ENCODE measurements at regions not wholly inside any gene's neighbourhood (a gene's known extent, or its start where the extent isn't known, plus 50 kb on each side); places are given as distances from the start of the nearest gene placed in this dataset.

GRCh38 chr20:10724449-10725173, 50.8 kb upstream of the JAG1 start:
- no peak for ATAC-seq (replicated peaks)
- H3K36me3 Mint-ChIP-seq (ENCODE audit: insufficient read depth) = no peaks in the 10 kb centered on the region
- peaks cover 24 to 64% of the 10 kb centered on the region in 2 donors for H3K27me3 Mint-ChIP-seq
- H3K9me3 Mint-ChIP-seq = peaks cover 3 to 12% of the 10 kb centered on the region in 2 donors
- H3K4me3 Mint-ChIP-seq = no peak overlapping the region
- no peak for DNase-seq
- H3K27ac Mint-ChIP-seq = no peak overlapping the region
- no peaks in the 10 kb centered on the region for H3K4me1 Mint-ChIP-seq (ENCODE audit: low read depth in 2 of 2)

GRCh38 chr20:10728873-10729670, 55.3 kb upstream of the JAG1 start:
- Mint-ChIP-seq H3K4me3 (no peak overlapping the region), H3K27me3 (peaks cover 0 to 31% of the 10 kb centered on the region in 2 donors), H3K4me1 (ENCODE audit: low read depth in 2 of 2) (no peaks in the 10 kb centered on the region), H3K27ac (no peak overlapping the region), H3K9me3 (peaks cover 3 to 12% of the 10 kb centered on the region in 2 donors), H3K36me3 (ENCODE audit: insufficient read depth) (no peaks in the 10 kb centered on the region)
- DNase-seq (no peak), ATAC-seq (replicated peaks) (no peak)

- peaks cover 0 to 28% of the 10 kb centered on the region in 2 donors for H3K27me3 Mint-ChIP-seq
- ATAC-seq (replicated peaks) (no peak), DNase-seq (no peak)
- no peak overlapping the region for H3K4me3 Mint-ChIP-seq
- H3K36me3 Mint-ChIP-seq (ENCODE audit: insufficient read depth) = no peaks in the 10 kb centered on the region
- no peaks in the 10 kb centered on the region for H3K4me1 Mint-ChIP-seq (ENCODE audit: low read depth in 2 of 2)
- no peak overlapping the region for H3K27ac Mint-ChIP-seq
- peaks cover 3 to 12% of the 10 kb centered on the region in 2 donors for H3K9me3 Mint-ChIP-seq
Measured at GRCh38 chr20:10729785-10730184, 56.0 kb upstream of the JAG1 start.

- DNase-seq = no peak
Measured at GRCh38 chr20:10730629-10731183, 56.9 kb upstream of the JAG1 start.

GRCh38 chr20:10731190-10731965, 57.6 kb upstream of the JAG1 start:
- no peak overlapping the region for H3K4me3 Mint-ChIP-seq
- no peaks in the 10 kb centered on the region for H3K36me3 Mint-ChIP-seq (ENCODE audit: insufficient read depth)
- ATAC-seq (replicated peaks) = no peak
- no peaks in the 10 kb centered on the region for H3K4me1 Mint-ChIP-seq (ENCODE audit: low read depth in 2 of 2)
- H3K9me3 Mint-ChIP-seq = peaks cover 3 to 12% of the 10 kb centered on the region in 2 donors
- no peak for DNase-seq
- H3K27me3 Mint-ChIP-seq = peaks cover 3 to 17% of the 10 kb centered on the region in 2 donors
- H3K27ac Mint-ChIP-seq = no peak overlapping the region

More at GRCh38 chr20:10730629-10731183, 56.9 kb upstream of the JAG1 start:
- H3K36me3 Mint-ChIP-seq (ENCODE audit: insufficient read depth) = no peaks in the 10 kb centered on the region
- ATAC-seq (replicated peaks) = no peak
- H3K27ac Mint-ChIP-seq = no peak overlapping the region
- H3K4me1 Mint-ChIP-seq (ENCODE audit: low read depth in 2 of 2) = no peaks in the 10 kb centered on the region
- H3K4me3 Mint-ChIP-seq = no peak overlapping the region
- peaks cover 3 to 12% of the 10 kb centered on the region in 2 donors for H3K9me3 Mint-ChIP-seq
- peaks cover 0 to 22% of the 10 kb centered on the region in 2 donors for H3K27me3 Mint-ChIP-seq

GRCh38 chr20:10733122-10733521, 59.3 kb upstream of the JAG1 start:
- no peak for ATAC-seq (replicated peaks)
- H3K36me3 Mint-ChIP-seq (ENCODE audit: insufficient read depth) = no peaks in the 10 kb centered on the region

GRCh38 chr20:10735195-10735949, 61.6 kb upstream of the JAG1 start:
- no peaks in the 10 kb centered on the region for H3K4me1 Mint-ChIP-seq (ENCODE audit: low read depth in 2 of 2)
- no peaks in the 10 kb centered on the region for H3K9me3 Mint-ChIP-seq
- H3K27ac Mint-ChIP-seq = no peak overlapping the region
- peaks cover 15 to 25% of the 10 kb centered on the region in 2 donors for H3K27me3 Mint-ChIP-seq
- H3K36me3 Mint-ChIP-seq (ENCODE audit: insufficient read depth) = no peaks in the 10 kb centered on the region
- no peak overlapping the region for H3K4me3 Mint-ChIP-seq
- DNase-seq (no peak), ATAC-seq (replicated peaks) (no peak)

More at GRCh38 chr20:10733122-10733521, 59.3 kb upstream of the JAG1 start:
- Mint-ChIP-seq H3K9me3 (peaks cover 0 to 3% of the 10 kb centered on the region in 2 donors), H3K27ac (no peak overlapping the region), H3K4me1 (ENCODE audit: low read depth in 2 of 2) (no peaks in the 10 kb centered on the region), H3K4me3 (no peak overlapping the region), H3K27me3 (peaks cover 12 to 17% of the 10 kb centered on the region in 2 donors)
- no peak for DNase-seq

GRCh38 chr20:10739134-10739533, 65.3 kb upstream of the JAG1 start:
- Mint-ChIP-seq H3K4me3 (no peak overlapping the region), H3K9me3 (no peaks in the 10 kb centered on the region), H3K27me3 (peaks cover 23 to 42% of the 10 kb centered on the region in 2 donors), H3K36me3 (ENCODE audit: insufficient read depth) (no peaks in the 10 kb centered on the region), H3K27ac (no peak overlapping the region), H3K4me1 (ENCODE audit: low read depth in 2 of 2) (no peaks in the 10 kb centered on the region)
- ATAC-seq (replicated peaks) (no peak), DNase-seq (no peak)

- H3K27me3 Mint-ChIP-seq = peaks cover 23 to 42% of the 10 kb centered on the region in 2 donors
- no peak for DNase-seq
- no peaks in the 10 kb centered on the region for H3K4me1 Mint-ChIP-seq (ENCODE audit: low read depth in 2 of 2)
- H3K27ac Mint-ChIP-seq = no peak overlapping the region
- H3K4me3 Mint-ChIP-seq = no peak overlapping the region
- H3K9me3 Mint-ChIP-seq = no peaks in the 10 kb centered on the region
- no peaks in the 10 kb centered on the region for H3K36me3 Mint-ChIP-seq (ENCODE audit: insufficient read depth)
- ATAC-seq (replicated peaks) = no peak
Measured at GRCh38 chr20:10739566-10739965, 65.8 kb upstream of the JAG1 start.

- peaks cover 23 to 42% of the 10 kb centered on the region in 2 donors for H3K27me3 Mint-ChIP-seq
- H3K36me3 Mint-ChIP-seq (ENCODE audit: insufficient read depth) = no peaks in the 10 kb centered on the region
Measured at GRCh38 chr20:10741060-10741459, 67.3 kb upstream of the JAG1 start.

GRCh38 chr20:10745790-10746189, 72.0 kb upstream of the JAG1 start:
- H3K27me3 Mint-ChIP-seq = peaks cover 5 to 33% of the 10 kb centered on the region in 2 donors

More at GRCh38 chr20:10741060-10741459, 67.3 kb upstream of the JAG1 start:
- DNase-seq (no peak), ATAC-seq (replicated peaks) (no peak)
- H3K9me3 Mint-ChIP-seq = no peaks in the 10 kb centered on the region
- no peaks in the 10 kb centered on the region for H3K4me1 Mint-ChIP-seq (ENCODE audit: low read depth in 2 of 2)
- no peak overlapping the region for H3K27ac Mint-ChIP-seq
- no peak overlapping the region for H3K4me3 Mint-ChIP-seq

GRCh38 chr20:10747019-10747418, 73.2 kb upstream of the JAG1 start:
- Mint-ChIP-seq H3K27me3 (peaks cover 0 to 28% of the 10 kb centered on the region in 2 donors), H3K4me1 (ENCODE audit: low read depth in 2 of 2) (no peaks in the 10 kb centered on the region), H3K36me3 (ENCODE audit: insufficient read depth) (no peaks in the 10 kb centered on the region), H3K27ac (no peak overlapping the region), H3K9me3 (no peaks in the 10 kb centered on the region), H3K4me3 (no peak overlapping the region)
- ATAC-seq (replicated peaks) = no peak
- DNase-seq = no peak

More at GRCh38 chr20:10745790-10746189, 72.0 kb upstream of the JAG1 start:
- DNase-seq = no peak
- H3K27ac Mint-ChIP-seq = no peak overlapping the region
- no peak for ATAC-seq (replicated peaks)
- no peak overlapping the region for H3K4me3 Mint-ChIP-seq
- H3K36me3 Mint-ChIP-seq (ENCODE audit: insufficient read depth) = no peaks in the 10 kb centered on the region
- no peaks in the 10 kb centered on the region for H3K9me3 Mint-ChIP-seq
- H3K4me1 Mint-ChIP-seq (ENCODE audit: low read depth in 2 of 2) = no peaks in the 10 kb centered on the region

Measured in effector memory CD8-positive, alpha-beta T cell (primary cell).